ENCODE measurements at regions not wholly inside any gene's neighbourhood (a gene's known extent, or its start where the extent isn't known, plus 50 kb on each side); places are given as distances from the start of the nearest gene placed in this dataset.

DNA sequence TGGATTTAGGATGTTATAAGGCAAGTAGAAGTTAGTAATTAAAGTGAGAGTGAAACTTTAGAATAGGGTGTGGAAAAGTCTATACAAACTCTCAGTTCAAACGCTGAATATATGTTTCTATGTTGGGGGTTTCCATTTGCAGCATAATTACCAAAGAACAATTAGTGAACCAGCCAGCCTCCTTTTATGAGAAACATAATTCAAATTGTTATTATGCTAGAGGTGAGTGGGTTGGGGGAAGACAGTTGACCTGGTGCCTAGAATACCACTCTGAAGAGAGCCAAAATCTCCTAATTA lies 435.8 kb downstream of the MDFIC start:
- Histone ChIP-seq H3K36me3 (ENCODE audit: insufficient read depth, low read length) (no peaks in the 10 kb centered on the region), H3K9me3 (ENCODE audit: low read length) (no peaks in the 10 kb centered on the region), H2AFZ (ENCODE audit: low read depth, low read length) (no peak overlapping the region), H3K27ac (ENCODE audit: low read length) (no peak overlapping the region), H4K20me1 (ENCODE audit: insufficient read depth) (no peaks in the 10 kb centered on the region), H3K27me3 (ENCODE audit: insufficient read depth, low read depth, low read length) (no peaks in the 10 kb centered on the region), H3K9ac (ENCODE audit: low read length) (no peak overlapping the region), H3K9me2 (ENCODE audit: insufficient read depth, low read length) (no peaks in the 10 kb centered on the region), H3F3A (ENCODE audit: insufficient read depth, low read length, poor library complexity, severe bottlenecking) (no peaks in the 10 kb centered on the region), H3K4me3 (ENCODE audit: low read length) (no peak overlapping the region), H3K79me2 (replicated peaks; ENCODE audit: insufficient read depth, low read length) (no peaks in the 10 kb centered on the region), H3K4me2 (ENCODE audit: low read length) (no peak overlapping the region)
- TF ChIP-seq TAF1 (IDR thresholded peaks at IDR 0.05; ENCODE audit: low read depth) (no peak), MXI1 (conservative IDR thresholded peaks at IDR 0.05; ENCODE audit: poor library complexity, severe bottlenecking) (no peak), SMC3 (conservative IDR thresholded peaks at IDR 0.05; ENCODE audit: poor library complexity) (no peak), EZH2 (IDR thresholded peaks at IDR 0.05; ENCODE audit: borderline replicate concordance, insufficient read depth, low read length, poor library complexity, severe bottlenecking) (no peak), RAD21 (conservative IDR thresholded peaks at IDR 0.05) (no peak), EP300 (conservative IDR thresholded peaks at IDR 0.05; ENCODE audit: poor library complexity, severe bottlenecking) (no peak), POLR2AphosphoS5 (IDR thresholded peaks at IDR 0.05) (no peak)
- TF ChIP-seq, protein P1, sequence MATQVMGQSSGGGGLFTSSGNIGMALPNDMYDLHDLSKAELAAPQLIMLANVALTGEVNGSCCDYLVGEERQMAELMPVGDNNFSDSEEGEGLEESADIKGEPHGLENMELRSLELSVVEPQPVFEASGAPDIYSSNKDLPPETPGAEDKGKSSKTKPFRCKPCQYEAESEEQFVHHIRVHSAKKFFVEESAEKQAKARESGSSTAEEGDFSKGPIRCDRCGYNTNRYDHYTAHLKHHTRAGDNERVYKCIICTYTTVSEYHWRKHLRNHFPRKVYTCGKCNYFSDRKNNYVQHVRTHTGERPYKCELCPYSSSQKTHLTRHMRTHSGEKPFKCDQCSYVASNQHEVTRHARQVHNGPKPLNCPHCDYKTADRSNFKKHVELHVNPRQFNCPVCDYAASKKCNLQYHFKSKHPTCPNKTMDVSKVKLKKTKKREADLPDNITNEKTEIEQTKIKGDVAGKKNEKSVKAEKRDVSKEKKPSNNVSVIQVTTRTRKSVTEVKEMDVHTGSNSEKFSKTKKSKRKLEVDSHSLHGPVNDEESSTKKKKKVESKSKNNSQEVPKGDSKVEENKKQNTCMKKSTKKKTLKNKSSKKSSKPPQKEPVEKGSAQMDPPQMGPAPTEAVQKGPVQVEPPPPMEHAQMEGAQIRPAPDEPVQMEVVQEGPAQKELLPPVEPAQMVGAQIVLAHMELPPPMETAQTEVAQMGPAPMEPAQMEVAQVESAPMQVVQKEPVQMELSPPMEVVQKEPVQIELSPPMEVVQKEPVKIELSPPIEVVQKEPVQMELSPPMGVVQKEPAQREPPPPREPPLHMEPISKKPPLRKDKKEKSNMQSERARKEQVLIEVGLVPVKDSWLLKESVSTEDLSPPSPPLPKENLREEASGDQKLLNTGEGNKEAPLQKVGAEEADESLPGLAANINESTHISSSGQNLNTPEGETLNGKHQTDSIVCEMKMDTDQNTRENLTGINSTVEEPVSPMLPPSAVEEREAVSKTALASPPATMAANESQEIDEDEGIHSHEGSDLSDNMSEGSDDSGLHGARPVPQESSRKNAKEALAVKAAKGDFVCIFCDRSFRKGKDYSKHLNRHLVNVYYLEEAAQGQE (IDR thresholded peaks at IDR 0.05; ENCODE audit: borderline replicate concordance), result no peak
- TF ChIP-seq, protein P2, sequence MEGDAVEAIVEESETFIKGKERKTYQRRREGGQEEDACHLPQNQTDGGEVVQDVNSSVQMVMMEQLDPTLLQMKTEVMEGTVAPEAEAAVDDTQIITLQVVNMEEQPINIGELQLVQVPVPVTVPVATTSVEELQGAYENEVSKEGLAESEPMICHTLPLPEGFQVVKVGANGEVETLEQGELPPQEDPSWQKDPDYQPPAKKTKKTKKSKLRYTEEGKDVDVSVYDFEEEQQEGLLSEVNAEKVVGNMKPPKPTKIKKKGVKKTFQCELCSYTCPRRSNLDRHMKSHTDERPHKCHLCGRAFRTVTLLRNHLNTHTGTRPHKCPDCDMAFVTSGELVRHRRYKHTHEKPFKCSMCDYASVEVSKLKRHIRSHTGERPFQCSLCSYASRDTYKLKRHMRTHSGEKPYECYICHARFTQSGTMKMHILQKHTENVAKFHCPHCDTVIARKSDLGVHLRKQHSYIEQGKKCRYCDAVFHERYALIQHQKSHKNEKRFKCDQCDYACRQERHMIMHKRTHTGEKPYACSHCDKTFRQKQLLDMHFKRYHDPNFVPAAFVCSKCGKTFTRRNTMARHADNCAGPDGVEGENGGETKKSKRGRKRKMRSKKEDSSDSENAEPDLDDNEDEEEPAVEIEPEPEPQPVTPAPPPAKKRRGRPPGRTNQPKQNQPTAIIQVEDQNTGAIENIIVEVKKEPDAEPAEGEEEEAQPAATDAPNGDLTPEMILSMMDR (IDR thresholded peaks at IDR 0.05; ENCODE audit: poor library complexity, severe bottlenecking), result no peak

DNA sequence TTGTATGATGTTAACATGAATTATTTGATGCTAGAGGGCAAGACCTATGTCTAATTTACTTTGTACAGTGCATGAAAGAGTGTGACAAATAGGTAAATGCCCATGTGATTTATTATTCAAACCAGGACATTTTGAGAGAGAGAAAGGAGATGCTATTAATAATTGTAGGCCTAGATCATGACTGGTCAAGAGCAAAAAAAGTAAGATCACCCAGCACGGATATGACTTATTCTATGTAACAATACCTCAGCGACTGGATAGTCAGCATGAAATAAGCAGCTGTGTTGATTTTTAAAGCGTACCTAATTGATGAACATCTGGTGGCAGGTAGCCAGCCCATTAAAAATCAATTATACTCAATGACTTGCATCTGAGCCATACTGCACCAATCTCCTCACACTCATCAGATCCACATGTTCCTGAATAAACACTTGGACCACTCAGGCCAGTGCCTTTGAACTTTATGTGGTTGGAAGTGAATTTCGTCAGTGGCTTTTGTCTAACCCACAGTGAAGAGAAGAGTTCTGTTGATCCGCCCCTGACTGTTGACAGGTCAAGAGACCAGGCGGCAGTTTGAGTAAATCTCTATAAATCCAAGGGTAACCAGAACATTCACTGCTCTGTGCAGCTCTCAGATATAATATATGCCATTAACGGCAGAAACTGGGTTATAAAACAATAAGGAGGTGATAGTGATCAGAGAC lies 435.3 kb downstream of the MDFIC start:
- Histone ChIP-seq H3F3A (ENCODE audit: insufficient read depth, low read length, poor library complexity, severe bottlenecking) (no peaks in the 10 kb centered on the region), H4K20me1 (ENCODE audit: insufficient read depth) (no peaks in the 10 kb centered on the region), H3K27me3 (ENCODE audit: insufficient read depth, low read depth, low read length) (no peaks in the 10 kb centered on the region), H3K27ac (ENCODE audit: low read length) (no peak overlapping the region), H3K9ac (ENCODE audit: low read length) (no peak overlapping the region), H3K79me2 (replicated peaks; ENCODE audit: insufficient read depth, low read length) (no peaks in the 10 kb centered on the region), H3K9me2 (ENCODE audit: insufficient read depth, low read length) (no peaks in the 10 kb centered on the region), H3K4me3 (ENCODE audit: low read length) (no peak overlapping the region), H3K36me3 (ENCODE audit: insufficient read depth, low read length) (no peaks in the 10 kb centered on the region), H3K4me2 (ENCODE audit: low read length) (no peak overlapping the region), H3K9me3 (ENCODE audit: low read length) (no peaks in the 10 kb centered on the region), H2AFZ (ENCODE audit: low read depth, low read length) (no peak overlapping the region)
- TF ChIP-seq, protein P2 (IDR thresholded peaks at IDR 0.05; ENCODE audit: poor library complexity, severe bottlenecking), result no peak
- TF ChIP-seq SMC3 (conservative IDR thresholded peaks at IDR 0.05; ENCODE audit: poor library complexity), result no peak
- TF ChIP-seq, protein P1 (IDR thresholded peaks at IDR 0.05; ENCODE audit: borderline replicate concordance), result no peak
- no peak for TF ChIP-seq RAD21 (conservative IDR thresholded peaks at IDR 0.05)
- no peak for TF ChIP-seq TAF1 (IDR thresholded peaks at IDR 0.05; ENCODE audit: low read depth)
- TF ChIP-seq EP300 (conservative IDR thresholded peaks at IDR 0.05; ENCODE audit: poor library complexity, severe bottlenecking), result no peak
- TF ChIP-seq MXI1 (conservative IDR thresholded peaks at IDR 0.05; ENCODE audit: poor library complexity, severe bottlenecking), result no peak

Data from neural cell (in vitro differentiated cells).